ENCODE measurements at regions not wholly inside any gene's neighbourhood (a gene's known extent, or its start where the extent isn't known, plus 50 kb on each side); places are given as distances from the start of the nearest gene placed in this dataset.

- DNase-seq = no peak
- intact Hi-C loops (cut with DNase I; ENCODE audit: low total_unique reads) = no loop called here
- no peaks in the 10 kb centered on the region for H3K9me3 ChIP-seq
- WGBS, 5 donors = 89 to 94% (median 91%) methylated on average over 1 of the region's 1 CpG
- no peaks in the 10 kb centered on the region for H3K4me1 ChIP-seq
- no peaks in the 10 kb centered on the region for H3K36me3 ChIP-seq
- H3K27ac ChIP-seq = no peak overlapping the region
- H3K27me3 ChIP-seq = no peaks in the 10 kb centered on the region
- TF ChIP-seq POLR2A (IDR thresholded peaks at IDR 0.05) (no peak), EP300 (IDR thresholded peaks at IDR 0.05) (no peak), POLR2AphosphoS5 (IDR thresholded peaks at IDR 0.05) (no peak), CTCF (IDR thresholded peaks at IDR 0.05) (no peak)
- H3K4me3 ChIP-seq = no peak overlapping the region
Measured at GRCh38 chr4:137293281-137293680, 239.0 kb downstream of the PCDH18 start.

GRCh38 chr4:137283737-137284136, 248.6 kb downstream of the PCDH18 start:
- TF ChIP-seq EP300 (IDR thresholded peaks at IDR 0.05) (no peak), CTCF (IDR thresholded peaks at IDR 0.05) (no peak), POLR2AphosphoS5 (IDR thresholded peaks at IDR 0.05) (no peak), POLR2A (IDR thresholded peaks at IDR 0.05) (no peak)
- intact Hi-C loops (cut with DNase I; ENCODE audit: low total_unique reads) = no loop called here

GRCh38 chr4:137278431-137278830, 253.9 kb downstream of the PCDH18 start:
- WGBS, 5 donors = 80 to 83% (median 82%) methylated on average over 1 of the region's 1 CpG
- Histone ChIP-seq H3K9me3 (no peaks in the 10 kb centered on the region), H3K27me3 (no peaks in the 10 kb centered on the region), H3K4me1 (no peaks in the 10 kb centered on the region), H3K4me3 (no peak overlapping the region), H3K27ac (no peak overlapping the region), H3K36me3 (no peaks in the 10 kb centered on the region)
- intact Hi-C loops (cut with DNase I; ENCODE audit: low total_unique reads) = no loop called here
- TF ChIP-seq EP300 (IDR thresholded peaks at IDR 0.05) = no peak
- DNase-seq = no peak

More at GRCh38 chr4:137283737-137284136, 248.6 kb downstream of the PCDH18 start:
- DNase-seq = peak in 1 of 2 donors; percentile 9
- H3K27me3 ChIP-seq = no peaks in the 10 kb centered on the region
- H3K36me3 ChIP-seq = no peaks in the 10 kb centered on the region
- no peaks in the 10 kb centered on the region for H3K4me1 ChIP-seq
- H3K4me3 ChIP-seq = no peak overlapping the region
- H3K9me3 ChIP-seq = no peaks in the 10 kb centered on the region
- no peak overlapping the region for H3K27ac ChIP-seq

- Histone ChIP-seq H3K9me3 (peaks cover 0 to 10% (median 2%) of the 10 kb centered on the region in 4 donors), H3K27me3 (no peaks in the 10 kb centered on the region), H3K27ac (no peak overlapping the region), H3K36me3 (no peaks in the 10 kb centered on the region), H3K4me1 (no peaks in the 10 kb centered on the region), H3K4me3 (no peak overlapping the region)
- 63 to 84% (median 68%) methylated on average over 1 of the region's 1 CpG for WGBS, 5 donors
- intact Hi-C loops (cut with DNase I; ENCODE audit: low total_unique reads) = no loop called here
- no peak for TF ChIP-seq CTCF (IDR thresholded peaks at IDR 0.05)
- no peak for TF ChIP-seq POLR2AphosphoS5 (IDR thresholded peaks at IDR 0.05)
- no peak for TF ChIP-seq EP300 (IDR thresholded peaks at IDR 0.05)
- TF ChIP-seq POLR2A (IDR thresholded peaks at IDR 0.05) = no peak
- peak in 1 of 2 donors; percentile 42 for DNase-seq
Measured at GRCh38 chr4:137274404-137274803, 257.9 kb downstream of the PCDH18 start.

- Histone ChIP-seq H3K9me3 (peaks cover 0 to 10% (median 2%) of the 10 kb centered on the region in 4 donors), H3K27me3 (no peaks in the 10 kb centered on the region), H3K4me1 (no peaks in the 10 kb centered on the region), H3K4me3 (no peak overlapping the region), H3K27ac (no peak overlapping the region), H3K36me3 (no peaks in the 10 kb centered on the region)
- WGBS, 5 donors = 52 to 79% (median 74%) methylated on average over 2 of the region's 2 CpGs
- TF ChIP-seq EP300 (IDR thresholded peaks at IDR 0.05) = no peak
- no peak for TF ChIP-seq POLR2AphosphoS5 (IDR thresholded peaks at IDR 0.05)
- TF ChIP-seq CTCF (IDR thresholded peaks at IDR 0.05) = no peak
- no peak for TF ChIP-seq POLR2A (IDR thresholded peaks at IDR 0.05)
- intact Hi-C loops (cut with DNase I; ENCODE audit: low total_unique reads) = no loop called here
- DNase-seq = no peak
Measured at GRCh38 chr4:137267024-137267423, 265.3 kb downstream of the PCDH18 start.

Measured in stomach (tissue), 8 donors.